GM12878 (cell line): ENCODE measurements at regions not wholly inside any gene's neighbourhood (a gene's known extent, or its start where the extent isn't known, plus 50 kb on each side); places are given as distances from the start of the nearest gene placed in this dataset.

Experiments used
- ATAC-seq: fragments of 200-7000 bp; cut with Tn5 transposase; 3 replicates; pipeline ENCODE4 v1.9.1; 2020; ENCODE audit warnings: mild to moderate bottlenecking, moderate library complexity
- BruUV-seq: library from RNA; stranded (reverse); fragments of 400-500 nt; replicated peaks from 2 replicates; lab custom pipeline; 2021; lab: Mats Ljungman, UMichigan
- CTCF ChIA-PET: fragments of 300-600 bp; sonication (Branson Sonifier 250); formaldehyde crosslinking; extraction: SDS; loops from one replicate; lab custom pipeline; 2021; ENCODE audit warnings: inconsistent platforms; lab: Yijun Ruan, JAX
- POLR2A ChIA-PET: fragments of 350-600 bp; formaldehyde crosslinking; extraction: SDS; loops from one replicate; lab custom pipeline; 2021; ENCODE audit warnings: inconsistent platforms; lab: Charles Lee
- RAD21 ChIA-PET: fragments of 300-600 bp; sonication (Branson Sonifier 250); formaldehyde crosslinking; loops from one replicate; lab custom pipeline; 2023; ENCODE audit warnings: antibody characterized with exemption; ENCODE audit not compliant: unreplicated experiment; lab: Charles Lee
- SMC1A ChIA-PET: fragments of 300-600 bp; sonication (Branson Sonifier 250); formaldehyde crosslinking; loops from one replicate; lab custom pipeline; 2023; ENCODE audit not compliant: unreplicated experiment, uncharacterized antibody; lab: Charles Lee
- DNase-seq: peaks from one replicate; pipeline ENCODE4 v3.0.0-alpha.2; 2011; ENCODE audit warnings: low read depth, low spot score
- FAIRE-seq: peaks from 3 replicates; lab custom pipeline; 2011; peaks lifted over from hg19 to GRCh38; lab: Jason Lieb, UNC
- H2AFZ ChIP-seq: 2 replicates; pipeline ENCODE4 v1.6.0; 2011; ENCODE audit warnings: low read depth, low read length, control low read depth; ENCODE audit not compliant: control insufficient read depth
- H3K27ac ChIP-seq: 2 replicates; pipeline ENCODE4 v1.5.1; 2011; ENCODE audit warnings: control low read depth; ENCODE audit not compliant: control insufficient read depth, insufficient read depth
- H3K27me3 ChIP-seq, 2 experiments: replicated peaks in 1 of 2; 2 replicates each; pipeline versions ENCODE4 v1.6.0 to v1.6.1; 2011; ENCODE audit warnings: low read length in 1 of 2; ENCODE audit not compliant: control insufficient read depth in 2 of 2, insufficient read depth in 2 of 2
- H3K36me3 ChIP-seq, 2 experiments: 2 replicates each; pipeline ENCODE4 v1.5.1; 2011; ENCODE audit warnings: low read length in 1 of 2; ENCODE audit not compliant: control insufficient read depth in 2 of 2, insufficient read depth in 2 of 2
- H3K4me1 ChIP-seq: 2 replicates; pipeline ENCODE4 v1.6.1; 2011; ENCODE audit warnings: mild to moderate bottlenecking, low read length, moderate library complexity, mixed read lengths; ENCODE audit not compliant: control insufficient read depth, insufficient read depth
- H3K4me2 ChIP-seq: 2 replicates; pipeline ENCODE4 v1.6.0; 2011; ENCODE audit warnings: control low read depth; ENCODE audit not compliant: control insufficient read depth, insufficient read depth
- H3K4me3 ChIP-seq: fragments of 200-600 bp; sonication (generic); 2 replicates; pipeline ENCODE4 v1.5.1; 2016
- H3K79me2 ChIP-seq: 2 replicates; pipeline ENCODE4 v1.6.0; 2011; ENCODE audit warnings: low read length; ENCODE audit not compliant: control insufficient read depth, insufficient read depth
- H3K9ac ChIP-seq: 2 replicates; pipeline ENCODE4 v1.8.0; 2011; ENCODE audit warnings: low read length, control low read depth, mixed read lengths; ENCODE audit not compliant: control insufficient read depth, insufficient read depth
- H3K9me3 ChIP-seq: replicated peaks from 3 replicates; pipeline ENCODE4 v1.5.1; 2011; ENCODE audit warnings: mild to moderate bottlenecking, low read length; ENCODE audit not compliant: control insufficient read depth, insufficient read depth
- H4K20me1 ChIP-seq: 2 replicates; pipeline ENCODE4 v1.6.0; 2011; ENCODE audit not compliant: control insufficient read depth, insufficient read depth
- CREB1 ChIP-seq: IDR thresholded peaks from 2 replicates; pipeline ENCODE4 v1.6.1; 2012; ENCODE audit warnings: low read depth, mild to moderate bottlenecking, inconsistent platforms
- EED ChIP-seq: sonication (generic); IDR thresholded peaks from 2 replicates; pipeline ENCODE4 v1.6.1; 2016; ENCODE audit warnings: antibody characterized with exemption, low read depth
- JUNB ChIP-seq: IDR thresholded peaks from 2 replicates; pipeline ENCODE4 v1.6.1; 2016; ENCODE audit warnings: antibody characterized with exemption, mild to moderate bottlenecking
- NFIC ChIP-seq: IDR thresholded peaks from 2 replicates; pipeline ENCODE4 v1.6.1; 2012; ENCODE audit warnings: low read depth, mild to moderate bottlenecking, inconsistent platforms, low read length, moderate library complexity
- NR2F1 ChIP-seq: fragments of 450-650 bp; conservative IDR thresholded peaks from 2 replicates; pipeline ENCODE4 v1.6.1; 2017; ENCODE audit warnings: mild to moderate bottlenecking
- SMAD1 ChIP-seq: fragments of 450-650 bp; IDR thresholded peaks from 2 replicates; pipeline ENCODE4 v1.6.1; 2018; ENCODE audit warnings: mild to moderate bottlenecking, low read depth; ENCODE audit not compliant: partially characterized antibody
- SREBF1 ChIP-seq: IDR thresholded peaks from 2 replicates; pipeline ENCODE4 v1.6.1; 2012; ENCODE audit warnings: mild to moderate bottlenecking, low read length
- STAT1 ChIP-seq: fragments of 450-650 bp; conservative IDR thresholded peaks from 2 replicates; pipeline ENCODE4 v1.6.1; 2014; ENCODE audit warnings: antibody characterized with exemption, mild to moderate bottlenecking
- STAT3 ChIP-seq: IDR thresholded peaks from 2 replicates; pipeline ENCODE4 v1.6.1; 2011; ENCODE audit warnings: low read depth, low read length, improper control_type of control experiment
- ZNF24 ChIP-seq: fragments of 450-650 bp; IDR thresholded peaks from 2 replicates; pipeline ENCODE4 v1.6.1; 2017; ENCODE audit warnings: antibody characterized with exemption, mild to moderate bottlenecking
- WGBS: methylation state at CpG from one replicate; pipeline ENCODE4 v1.1.6; 2016; ENCODE audit warnings: low lambda C conversion rate; ENCODE audit not compliant: insufficient replicate concordance, insufficient coverage; ENCODE audit errors: missing lambda C conversion rate; 5-methylcytosine and 5-hydroxymethylcytosine counted together
- in situ Hi-C: fragments of 300-500 bp; cut with MboI; formaldehyde crosslinking; loops from 9 replicates; pipeline ENCODE4 v1.14.3; 2018; ENCODE audit warnings: mixed read lengths
- intact Hi-C: fragments of 100-400 bp; cut with micrococcal nuclease; formaldehyde crosslinking; loops from one replicate; pipeline ENCODE4 v1.14.2; 2022; ENCODE audit not compliant: unreplicated experiment

DNA sequence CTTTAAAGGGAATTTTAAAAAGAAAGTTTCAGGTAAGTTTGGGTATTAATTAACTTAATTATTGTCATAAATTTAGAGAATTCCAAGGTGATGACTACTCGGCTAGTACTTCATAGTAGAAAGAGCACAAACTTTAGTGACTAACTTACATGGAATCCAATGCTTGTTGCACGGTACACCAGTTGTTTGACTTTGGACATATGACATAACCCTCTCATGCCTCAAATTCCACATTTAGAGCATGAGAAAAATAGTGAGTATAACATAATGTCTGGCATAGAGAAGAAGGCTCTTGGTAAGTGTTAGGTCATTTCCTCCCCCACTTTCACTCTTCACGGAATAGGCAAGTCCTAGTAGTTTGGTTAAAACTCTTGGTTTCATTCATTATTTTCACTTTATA, 1249.4 kb upstream of the SLC10A2 start (continued):
- TF ChIP-seq EED, result no peak
- TF ChIP-seq SMAD1, result no peak
- TF ChIP-seq STAT1, result no peak
- TF ChIP-seq, all 136 proteins: peak for 0

DNA sequence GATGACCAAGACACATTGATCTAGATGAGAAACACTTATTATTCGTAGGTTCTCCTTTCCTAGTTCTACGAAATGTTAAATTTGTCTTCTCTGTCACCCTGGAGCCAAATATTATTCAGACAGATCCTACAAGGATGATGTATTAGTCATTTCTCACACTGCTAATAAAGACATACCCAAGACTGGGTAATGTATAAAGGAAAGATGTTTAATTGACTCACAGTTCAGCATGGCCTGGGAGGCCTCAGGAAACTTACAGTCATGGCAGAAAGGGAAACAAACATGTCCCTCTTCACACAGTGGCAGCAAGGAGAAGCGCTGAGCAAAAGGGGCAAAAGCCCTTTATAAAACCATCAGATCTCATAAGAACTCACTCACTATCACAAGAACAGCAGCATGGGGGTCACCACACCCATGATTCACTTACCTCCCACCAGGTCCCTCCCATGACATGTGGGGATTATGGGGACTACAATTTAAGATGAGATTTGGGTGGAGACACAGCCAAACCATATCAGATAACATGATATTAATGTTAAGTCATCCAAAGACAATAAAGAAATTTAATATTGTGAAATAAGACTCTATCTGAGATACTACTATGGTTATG, 1248.8 kb upstream of the SLC10A2 start:
- no peaks in the 10 kb centered on the region for H3K79me2 ChIP-seq
- intact Hi-C loops, result no loop called here
- H3K4me3 ChIP-seq, result no peak overlapping the region
- no peak for ATAC-seq
- BruUV-seq, result no TSS peak
- H3K4me2 ChIP-seq, result no peak overlapping the region
- in situ Hi-C loops, result no loop called here
- ChIA-PET CTCF (no interaction called here), POLR2A (no interaction called here), SMC1A (no interaction called here), RAD21 (no interaction called here)
- no peak overlapping the region for H3K27ac ChIP-seq
- no peak overlapping the region for H3K9ac ChIP-seq
- no peak overlapping the region for H2AFZ ChIP-seq
- FAIRE-seq, result no peak
- no peaks in the 10 kb centered on the region for H3K27me3 ChIP-seq
- no peak for TF ChIP-seq SREBF1
- no peak for TF ChIP-seq JUNB
- TF ChIP-seq ZNF24, result no peak
- no peak for TF ChIP-seq NR2F1
- TF ChIP-seq STAT3, result no peak
- TF ChIP-seq NFIC, result no peak
- no peak for TF ChIP-seq CREB1
- H4K20me1 ChIP-seq, result no peaks in the 10 kb centered on the region
- no peaks in the 10 kb centered on the region for H3K4me1 ChIP-seq
- no peak for DNase-seq
- WGBS, result 8% methylated on average over 3 of the region's 3 CpGs
- H3K9me3 ChIP-seq, result no peaks in the 10 kb centered on the region
- H3K36me3 ChIP-seq, result no peaks in the 10 kb centered on the region
